ENCODE measurements at regions not wholly inside any gene's neighbourhood (a gene's known extent, or its start where the extent isn't known, plus 50 kb on each side); places are given as distances from the start of the nearest gene placed in this dataset.

DNA sequence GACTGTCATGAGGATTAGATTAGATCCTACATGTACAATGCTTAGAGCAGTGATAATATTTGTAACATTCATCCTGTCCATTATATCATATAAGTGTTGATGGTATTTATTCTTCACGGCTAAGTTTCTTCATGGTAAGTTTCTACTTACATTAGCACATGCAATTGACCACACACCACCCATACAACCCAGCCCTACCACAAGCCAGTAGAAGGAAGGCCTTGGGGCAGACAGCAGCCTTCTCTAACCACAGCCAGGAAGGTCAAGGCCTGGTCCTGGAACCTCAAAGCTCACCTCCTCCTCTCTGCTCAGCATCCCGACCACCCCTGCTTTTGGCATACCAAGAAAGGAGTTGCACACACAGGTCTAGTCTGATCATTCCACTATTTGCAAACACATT is 245.2 kb upstream of the SDK2 start:
- no peak for FAIRE-seq
- DNase-seq (ENCODE audit: insufficient read length, low spot score): no peak
- TF ChIP-seq CTCF (IDR thresholded peaks at IDR 0.05; ENCODE audit: insufficient read depth, missing control alignments): no peak

- FAIRE-seq: no peak
- no peak for TF ChIP-seq CTCF (IDR thresholded peaks at IDR 0.05; ENCODE audit: insufficient read depth, missing control alignments)
- no peak for DNase-seq (ENCODE audit: insufficient read length, low spot score)
These were observed 246.7 kb upstream of the SDK2 start for GRCh38 chr17:73890831-73891405.

DNA sequence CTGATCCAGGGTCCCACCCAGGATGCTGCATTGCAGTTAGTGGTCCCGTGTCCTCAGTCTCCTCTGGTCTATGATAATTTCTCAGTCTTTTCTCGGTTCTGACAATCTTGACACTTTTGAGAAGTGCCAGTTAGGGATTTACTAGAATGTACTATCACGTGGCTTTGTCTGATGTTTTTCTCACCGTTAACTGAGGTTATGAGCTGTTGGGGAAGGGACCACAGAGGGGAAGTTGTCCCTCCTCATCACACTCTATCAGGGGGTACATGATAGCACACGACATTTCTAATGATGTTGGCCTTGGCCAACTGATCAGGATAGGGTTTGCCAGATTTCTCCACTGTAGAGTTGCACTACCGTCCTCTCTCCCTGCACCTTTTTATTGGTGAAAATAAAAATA is 250.9 kb upstream of the SDK2 start:
- no peak for TF ChIP-seq CTCF (IDR thresholded peaks at IDR 0.05; ENCODE audit: insufficient read depth, missing control alignments)
- DNase-seq (ENCODE audit: insufficient read length, low spot score): no peak
- FAIRE-seq: no peak

GRCh38 chr17:73896966-73897365 is 252.7 kb upstream of the SDK2 start:
- no peak for DNase-seq (ENCODE audit: insufficient read length, low spot score)
- FAIRE-seq: no peak
- no peak for TF ChIP-seq CTCF (IDR thresholded peaks at IDR 0.05; ENCODE audit: insufficient read depth, missing control alignments)

DNA sequence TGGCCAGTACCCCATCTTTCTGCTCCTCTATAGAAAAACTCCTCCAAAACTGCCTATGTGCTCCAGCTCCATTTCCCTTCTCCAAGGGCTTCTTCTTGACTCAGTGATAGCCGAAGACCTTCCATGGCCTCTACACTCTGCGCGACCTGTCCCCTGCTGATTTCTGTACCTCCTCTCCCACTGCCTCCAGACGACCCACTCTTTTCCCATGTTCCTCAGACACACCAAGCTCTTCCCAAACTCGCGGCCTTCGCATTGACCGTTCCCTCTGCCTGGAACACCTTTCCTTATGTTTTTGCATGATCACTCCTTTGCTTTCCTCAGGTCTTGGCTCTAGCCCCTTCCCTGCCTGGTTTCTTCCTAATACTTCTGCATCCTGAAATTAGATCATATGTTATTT is 255.6 kb upstream of the SDK2 start:
- FAIRE-seq: no peak
- no peak for TF ChIP-seq CTCF (IDR thresholded peaks at IDR 0.05; ENCODE audit: insufficient read depth, missing control alignments)
- no peak for DNase-seq (ENCODE audit: insufficient read length, low spot score)

DNA sequence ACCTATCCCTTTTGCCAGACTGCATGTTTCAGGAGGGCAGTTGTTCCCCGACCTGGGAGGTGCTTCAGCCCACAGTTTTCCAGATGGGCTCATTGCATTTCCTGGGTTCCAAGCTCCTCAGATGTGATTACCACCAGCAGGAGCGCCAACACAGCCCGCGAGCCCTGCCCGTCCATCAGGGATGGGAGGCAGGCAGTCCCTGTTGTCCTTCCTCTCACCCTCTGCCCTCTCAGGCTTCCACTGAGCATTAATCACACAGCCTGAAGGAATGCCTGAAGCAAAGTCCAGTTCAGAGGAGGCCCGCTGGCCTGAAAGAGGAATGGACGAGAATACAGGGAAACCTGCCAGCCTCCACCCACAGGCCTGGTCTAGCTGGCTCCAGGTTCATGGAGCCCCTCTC is 256.3 kb upstream of the SDK2 start:
- TF ChIP-seq CTCF (IDR thresholded peaks at IDR 0.05; ENCODE audit: insufficient read depth, missing control alignments): no peak
- DNase-seq (ENCODE audit: insufficient read length, low spot score) (no peak), FAIRE-seq (no peak)

- no peak for FAIRE-seq
- no peak for TF ChIP-seq CTCF (IDR thresholded peaks at IDR 0.05; ENCODE audit: insufficient read depth, missing control alignments)
- no peak for DNase-seq (ENCODE audit: insufficient read length, low spot score)
These were observed 257.0 kb upstream of the SDK2 start for GRCh38 chr17:73901249-73901648.
